ENCODE measurements at regions not wholly inside any gene's neighbourhood (a gene's known extent, or its start where the extent isn't known, plus 50 kb on each side); places are given as distances from the start of the nearest gene placed in this dataset.
"Not testable (repeated sequence)": the region's sequence is repeated elsewhere in the genome, so short reads cannot be mapped to it uniquely, and the experiment has no call there.

- not testable (repeated sequence) for H3K27ac ChIP-seq; H3K4me2 ChIP-seq (ENCODE audit: low read length); H3K79me2 ChIP-seq; H3K36me3 ChIP-seq (ENCODE audit: control insufficient read depth, insufficient read depth, low read length); H3K4me3 ChIP-seq (ENCODE audit: low read depth, low read length); H3K9me3 ChIP-seq (ENCODE audit: control insufficient read depth, low read length); H3K27me3 ChIP-seq (ENCODE audit: control insufficient read depth, insufficient read depth, low read length); H3K4me1 ChIP-seq; H2AFZ ChIP-seq; H3K9ac ChIP-seq
Observed at GRCh38 chr4:17436047-17436749, 75.7 kb downstream of the QDPR start.

- TF ChIP-seq, protein P1, sequence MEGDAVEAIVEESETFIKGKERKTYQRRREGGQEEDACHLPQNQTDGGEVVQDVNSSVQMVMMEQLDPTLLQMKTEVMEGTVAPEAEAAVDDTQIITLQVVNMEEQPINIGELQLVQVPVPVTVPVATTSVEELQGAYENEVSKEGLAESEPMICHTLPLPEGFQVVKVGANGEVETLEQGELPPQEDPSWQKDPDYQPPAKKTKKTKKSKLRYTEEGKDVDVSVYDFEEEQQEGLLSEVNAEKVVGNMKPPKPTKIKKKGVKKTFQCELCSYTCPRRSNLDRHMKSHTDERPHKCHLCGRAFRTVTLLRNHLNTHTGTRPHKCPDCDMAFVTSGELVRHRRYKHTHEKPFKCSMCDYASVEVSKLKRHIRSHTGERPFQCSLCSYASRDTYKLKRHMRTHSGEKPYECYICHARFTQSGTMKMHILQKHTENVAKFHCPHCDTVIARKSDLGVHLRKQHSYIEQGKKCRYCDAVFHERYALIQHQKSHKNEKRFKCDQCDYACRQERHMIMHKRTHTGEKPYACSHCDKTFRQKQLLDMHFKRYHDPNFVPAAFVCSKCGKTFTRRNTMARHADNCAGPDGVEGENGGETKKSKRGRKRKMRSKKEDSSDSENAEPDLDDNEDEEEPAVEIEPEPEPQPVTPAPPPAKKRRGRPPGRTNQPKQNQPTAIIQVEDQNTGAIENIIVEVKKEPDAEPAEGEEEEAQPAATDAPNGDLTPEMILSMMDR (IDR thresholded peaks at IDR 0.05) = no peak
- Histone ChIP-seq H3K4me3 (ENCODE audit: low read depth, low read length) (no peak overlapping the region), H3K27ac (no peak overlapping the region), H3K4me1 (no peaks in the 10 kb centered on the region), H3K4me2 (ENCODE audit: low read length) (no peak overlapping the region), H3K79me2 (no peaks in the 10 kb centered on the region), H2AFZ (no peak overlapping the region), H3K36me3 (ENCODE audit: control insufficient read depth, insufficient read depth, low read length) (no peaks in the 10 kb centered on the region), H3K27me3 (ENCODE audit: control insufficient read depth, insufficient read depth, low read length) (no peaks in the 10 kb centered on the region), H3K9me3 (ENCODE audit: control insufficient read depth, low read length) (no peaks in the 10 kb centered on the region), H3K9ac (no peak overlapping the region)
Observed at GRCh38 chr4:17433827-17434226, 78.1 kb downstream of the QDPR start.

DNA sequence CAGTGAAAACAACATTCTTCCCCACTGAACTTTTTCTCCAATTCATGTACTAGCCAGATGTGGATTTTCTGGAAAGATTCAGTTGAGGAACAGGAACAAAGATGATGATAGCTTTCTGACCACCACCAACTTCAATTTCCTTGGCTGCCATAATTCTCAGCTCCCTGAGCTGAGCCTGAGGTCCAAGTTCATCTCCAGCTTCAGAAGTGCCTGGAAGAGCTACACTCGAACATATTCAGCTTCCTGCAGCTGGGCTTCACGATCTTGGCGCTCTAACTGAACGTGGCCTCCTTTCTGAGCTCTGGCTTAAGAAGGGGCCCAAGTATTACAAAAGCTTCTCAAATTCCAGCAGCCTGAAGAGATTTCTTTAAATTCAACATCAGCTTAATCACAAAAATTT, 83.9 kb downstream of the QDPR start:
- Histone ChIP-seq H3K79me2 (no peaks in the 10 kb centered on the region), H3K36me3 (ENCODE audit: control insufficient read depth, insufficient read depth, low read length) (no peaks in the 10 kb centered on the region), H3K4me2 (ENCODE audit: low read length) (no peak overlapping the region), H3K27me3 (ENCODE audit: control insufficient read depth, insufficient read depth, low read length) (no peaks in the 10 kb centered on the region), H3K4me3 (ENCODE audit: low read depth, low read length) (no peak overlapping the region), H3K9ac (no peak overlapping the region), H3K4me1 (no peaks in the 10 kb centered on the region), H2AFZ (no peak overlapping the region), H3K27ac (no peak overlapping the region), H3K9me3 (ENCODE audit: control insufficient read depth, low read length) (no peaks in the 10 kb centered on the region)
- TF ChIP-seq, protein P1 (IDR thresholded peaks at IDR 0.05) = no peak

GRCh38 chr4:17426222-17426621, 85.7 kb downstream of the QDPR start:
- Histone ChIP-seq H3K27me3 (ENCODE audit: control insufficient read depth, insufficient read depth, low read length) (no peaks in the 10 kb centered on the region), H2AFZ (no peak overlapping the region), H3K36me3 (ENCODE audit: control insufficient read depth, insufficient read depth, low read length) (no peaks in the 10 kb centered on the region), H3K4me1 (no peaks in the 10 kb centered on the region), H3K27ac (no peak overlapping the region), H3K4me2 (ENCODE audit: low read length) (no peak overlapping the region), H3K9me3 (ENCODE audit: control insufficient read depth, low read length) (no peaks in the 10 kb centered on the region), H3K4me3 (ENCODE audit: low read depth, low read length) (no peak overlapping the region), H3K9ac (no peak overlapping the region), H3K79me2 (no peaks in the 10 kb centered on the region)
- TF ChIP-seq, protein P1 (IDR thresholded peaks at IDR 0.05) = no peak

DNA sequence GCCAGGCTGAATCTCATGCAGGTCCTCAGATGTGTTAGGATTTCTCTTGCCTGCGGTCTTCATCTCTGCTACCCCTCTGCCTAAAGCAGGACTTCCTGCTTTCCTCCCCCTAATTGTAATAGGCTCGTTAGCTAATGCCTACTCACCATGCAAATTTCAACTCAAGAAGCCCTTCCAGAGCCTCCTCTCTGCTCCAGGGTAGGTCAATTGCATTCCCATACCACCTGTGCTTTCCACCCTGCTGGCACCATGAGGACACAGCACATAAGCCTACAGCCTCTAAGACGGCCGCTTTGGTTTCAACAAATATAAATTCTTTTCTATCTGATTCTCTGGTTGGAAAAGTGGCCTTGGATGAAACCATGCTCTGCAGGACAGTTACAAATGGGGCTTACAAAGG, 93.9 kb downstream of the QDPR start:
- no peaks in the 10 kb centered on the region for H3K27me3 ChIP-seq (ENCODE audit: control insufficient read depth, insufficient read depth, low read length)
- H3K9ac ChIP-seq = no peak overlapping the region
- no peaks in the 10 kb centered on the region for H3K9me3 ChIP-seq (ENCODE audit: control insufficient read depth, low read length)
- H3K4me2 ChIP-seq (ENCODE audit: low read length) = no peak overlapping the region
- no peak overlapping the region for H3K27ac ChIP-seq
- no peaks in the 10 kb centered on the region for H3K36me3 ChIP-seq (ENCODE audit: control insufficient read depth, insufficient read depth, low read length)
- no peaks in the 10 kb centered on the region for H3K4me1 ChIP-seq
- H2AFZ ChIP-seq = no peak overlapping the region
- H3K4me3 ChIP-seq (ENCODE audit: low read depth, low read length) = no peak overlapping the region
- TF ChIP-seq, protein P1 (IDR thresholded peaks at IDR 0.05) = no peak
- H3K79me2 ChIP-seq = no peaks in the 10 kb centered on the region
